ENCODE measurements at regions not wholly inside any gene's neighbourhood (a gene's known extent, or its start where the extent isn't known, plus 50 kb on each side); places are given as distances from the start of the nearest gene placed in this dataset.

- TF ChIP-seq CTCF (conservative IDR thresholded peaks at IDR 0.05; ENCODE audit: low read length) = no peak
- no peak for TF ChIP-seq EZH2phosphoT487 (IDR thresholded peaks at IDR 0.05; ENCODE audit: borderline replicate concordance)
Observed at GRCh38 chrX:43148305-43148704, 370.3 kb upstream of the PPP1R2C start.
